H1 (cell line): ENCODE measurements at regions not wholly inside any gene's neighbourhood (a gene's known extent, or its start where the extent isn't known, plus 50 kb on each side); places are given as distances from the start of the nearest gene placed in this dataset.

Experiments
- CTCF ChIA-PET: fragments of 300-600 bp; sonication (Branson Sonifier 250); formaldehyde crosslinking; loops from one replicate; lab custom pipeline; 2021; ENCODE audit not compliant: partially characterized antibody; lab: Charles Lee
- POLR2A ChIA-PET: fragments of 300-600 bp; sonication (Branson Sonifier 250); formaldehyde crosslinking; loops from one replicate; lab custom pipeline; 2021; ENCODE audit warnings: inconsistent platforms; ENCODE audit not compliant: partially characterized antibody; lab: Charles Lee
- DNase-seq, 2 experiments: peaks; one replicate each; pipeline versions ENCODE4 v3.0.0 to v3.0.0-alpha.2; 2010 to 2022; ENCODE audit warnings: low spot score in 2 of 2, low read depth in 1 of 2, mixed read lengths in 1 of 2
- FAIRE-seq: peaks from 2 replicates; lab custom pipeline; 2011; peaks lifted over from hg19 to GRCh38; lab: Jason Lieb, UNC
- H2AFZ ChIP-seq: 2 replicates; pipeline ENCODE4 v1.8.1; 2012; ENCODE audit warnings: low read length, inconsistent platforms
- H2AK5ac ChIP-seq: 2 replicates; pipeline ENCODE4 v1.6.1; 2013; ENCODE audit warnings: low read depth, low read length
- H2BK120ac ChIP-seq: replicated peaks from 2 replicates; pipeline ENCODE3; 2013; ENCODE audit warnings: low read depth, low read length, inconsistent platforms
- H2BK12ac ChIP-seq: 2 replicates; pipeline ENCODE4 v1.6.1; 2013; ENCODE audit warnings: low read depth, low read length
- H2BK15ac ChIP-seq: 2 replicates; pipeline ENCODE4 v1.6.1; 2013; ENCODE audit warnings: low read length
- H2BK20ac ChIP-seq: 2 replicates; pipeline ENCODE4 v1.6.1; 2013; ENCODE audit warnings: low read length
- H2BK5ac ChIP-seq: 2 replicates; pipeline ENCODE4 v1.6.1; 2013; ENCODE audit warnings: low read depth, low read length
- H3K14ac ChIP-seq: 2 replicates; pipeline ENCODE4 v1.6.1; 2013; ENCODE audit warnings: inconsistent platforms; ENCODE audit not compliant: insufficient read length
- H3K18ac ChIP-seq: 2 replicates; pipeline ENCODE4 v1.6.1; 2013; ENCODE audit warnings: low read length; ENCODE audit errors: extremely low read depth
- H3K23ac ChIP-seq: 2 replicates; pipeline ENCODE4 v1.6.1; 2013; ENCODE audit warnings: inconsistent platforms; ENCODE audit not compliant: insufficient read length
- H3K23me2 ChIP-seq: 2 replicates; pipeline ENCODE4 v1.6.1; 2013; ENCODE audit warnings: low read depth, low read length
- H3K27ac ChIP-seq: 2 replicates; pipeline ENCODE4 v1.6.1; 2011; ENCODE audit warnings: low read depth, low read length, inconsistent platforms
- H3K27me3 ChIP-seq, 4 experiments: replicated peaks in 1 of 4; 1 replicate in 1 of 4; 2 replicates in 3 of 4; pipeline versions ENCODE4 v1.6.1 to v1.8.1; 2011 to 2013; ENCODE audit warnings: low read length in 3 of 4, mild to moderate bottlenecking in 3 of 4, inconsistent platforms in 2 of 4, mixed read lengths in 2 of 4, moderate library complexity in 1 of 4; ENCODE audit not compliant: control insufficient read depth in 3 of 4, insufficient read depth in 3 of 4; ENCODE audit errors: extremely low read depth in 1 of 4
- H3K36me3 ChIP-seq, 4 experiments: 2 replicates each; pipeline versions ENCODE4 v1.6.1 to v1.8.1; 2011 to 2013; ENCODE audit warnings: mild to moderate bottlenecking in 4 of 4, low read length in 3 of 4, moderate library complexity in 2 of 4, control low read depth in 1 of 4, inconsistent platforms in 1 of 4; ENCODE audit not compliant: insufficient read depth in 4 of 4, control insufficient read depth in 2 of 4
- H3K4ac ChIP-seq: replicated peaks from 2 replicates; pipeline ENCODE3; 2013; ENCODE audit warnings: low read length, low read depth, mixed read lengths, inconsistent platforms; ENCODE audit not compliant: insufficient read length
- H3K4me1 ChIP-seq, 4 experiments: replicated peaks in 1 of 4; 1 replicate in 1 of 4; 2 replicates in 3 of 4; pipeline versions ENCODE4 v1.6.1 to v1.8.1; 2011 to 2013; ENCODE audit warnings: low read length in 3 of 4, inconsistent platforms in 2 of 4, mixed read lengths in 1 of 4; ENCODE audit not compliant: insufficient read depth in 4 of 4, control insufficient read depth in 3 of 4
- H3K4me2 ChIP-seq, 2 experiments: 2 replicates each; pipeline versions ENCODE4 v1.6.1 to v1.8.1; 2011 to 2013; ENCODE audit warnings: low read depth in 2 of 2, low read length in 2 of 2, control low read depth in 1 of 2, inconsistent platforms in 1 of 2, mild to moderate bottlenecking in 1 of 2; ENCODE audit not compliant: insufficient read depth in 1 of 2
- H3K4me3 ChIP-seq, 4 experiments: fragments of 200-600, 300-600 bp in 1 of 4; sonication (generic), shearing (Covaris generic), sonication (Bioruptor Twin) in 1 of 4; 2 replicates each; pipeline versions ENCODE4 v1.5.1 to v1.8.1; 2011 to 2016; ENCODE audit warnings: low read length in 4 of 4, low read depth in 3 of 4, control low read depth in 2 of 4, inconsistent platforms in 2 of 4, mild to moderate bottlenecking in 2 of 4, mixed read lengths in 1 of 4, moderate library complexity in 1 of 4; ENCODE audit not compliant: insufficient read depth in 2 of 4; ENCODE audit errors: extremely low read depth in 1 of 4
- H3K56ac ChIP-seq: replicated peaks from 2 replicates; pipeline ENCODE3; 2013; ENCODE audit warnings: low read depth, mild to moderate bottlenecking, mixed read lengths, low read length, inconsistent platforms; ENCODE audit not compliant: insufficient read length
- H3K79me1 ChIP-seq: 2 replicates; pipeline ENCODE4 v1.6.1; 2013; ENCODE audit warnings: low read depth, low read length, control low read depth
- H3K79me2 ChIP-seq, 2 experiments: 2 replicates each; pipeline versions ENCODE4 v1.6.1 to v1.8.1; 2012 to 2013; ENCODE audit warnings: low read length in 2 of 2, mild to moderate bottlenecking in 2 of 2, inconsistent platforms in 1 of 2; ENCODE audit not compliant: insufficient read depth in 2 of 2, control insufficient read depth in 1 of 2
- H3K9ac ChIP-seq, 4 experiments: replicated peaks in 1 of 4; 1 replicate in 1 of 4; 2 replicates in 3 of 4; pipeline versions ENCODE4 v1.6.1 to v1.8.1; 2011 to 2013; ENCODE audit warnings: low read depth in 3 of 4, low read length in 3 of 4, control low read depth in 2 of 4, mild to moderate bottlenecking in 2 of 4, moderate library complexity in 2 of 4, inconsistent platforms in 1 of 4; ENCODE audit errors: extremely low read depth in 1 of 4
- H3K9me3 ChIP-seq, 2 experiments: 2 replicates each; pipeline versions ENCODE4 v1.6.1 to v1.8.1; 2012 to 2013; ENCODE audit warnings: mild to moderate bottlenecking in 2 of 2, moderate library complexity in 2 of 2, control low read depth in 1 of 2, inconsistent platforms in 1 of 2, low read depth in 1 of 2, low read length in 1 of 2, mixed read lengths in 1 of 2; ENCODE audit not compliant: insufficient read depth in 2 of 2
- H4K20me1 ChIP-seq, 2 experiments: replicated peaks in 1 of 2; 2 replicates each; pipeline versions ENCODE3 to v1.8.1; 2011 to 2013; ENCODE audit warnings: inconsistent platforms in 2 of 2, low read length in 2 of 2, mild to moderate bottlenecking in 1 of 2; ENCODE audit not compliant: insufficient read depth in 2 of 2, control insufficient read depth in 1 of 2
- H4K5ac ChIP-seq: 2 replicates; pipeline ENCODE4 v1.6.1; 2013; ENCODE audit warnings: low read length, low read depth, mixed read lengths, inconsistent platforms; ENCODE audit not compliant: insufficient read length
- H4K8ac ChIP-seq: 2 replicates; pipeline ENCODE4 v1.8.0; 2013; ENCODE audit warnings: mild to moderate bottlenecking, moderate library complexity, low read length, inconsistent platforms; ENCODE audit not compliant: insufficient read depth; ENCODE audit errors: extremely low read depth
- H4K91ac ChIP-seq: replicated peaks from 2 replicates; pipeline ENCODE3; 2013; ENCODE audit warnings: low read length, mixed read lengths, inconsistent platforms; ENCODE audit not compliant: insufficient read length
- CHD2 ChIP-seq: IDR thresholded peaks from 2 replicates; pipeline ENCODE4 v1.6.1; 2012; ENCODE audit warnings: low read length, improper control_type of control experiment
- CTCF ChIP-seq, 3 experiments: IDR thresholded peaks; 1 replicate in 2 of 3; 2 replicates in 1 of 3; pipeline versions ENCODE4 v1.5.1 to v1.6.1; 2011; ENCODE audit warnings: low read length in 3 of 3, mild to moderate bottlenecking in 3 of 3, inconsistent platforms in 2 of 3, low read depth in 1 of 3, moderate library complexity in 1 of 3; ENCODE audit not compliant: insufficient read depth in 1 of 3; ENCODE audit errors: control extremely low read depth in 1 of 3
- GABPA ChIP-seq: IDR thresholded peaks from 2 replicates; pipeline ENCODE4 v1.6.1; 2011; ENCODE audit warnings: mild to moderate bottlenecking, low read length, moderate library complexity, borderline replicate concordance; ENCODE audit not compliant: insufficient read depth
- HDAC6 ChIP-seq: IDR thresholded peaks from one replicate; pipeline ENCODE4 v1.7.1; 2012; ENCODE audit warnings: low read depth, mild to moderate bottlenecking, inconsistent platforms, low read length, moderate library complexity
- TBP ChIP-seq: IDR thresholded peaks from 2 replicates; pipeline ENCODE4 v1.6.1; 2011; ENCODE audit warnings: low read depth, low read length, improper control_type of control experiment
- USF2 ChIP-seq: IDR thresholded peaks from 2 replicates; pipeline ENCODE4 v1.6.1; 2011; ENCODE audit warnings: low read length, improper control_type of control experiment
- YY1 ChIP-seq: IDR thresholded peaks from 2 replicates; pipeline ENCODE4 v1.6.1; 2011; ENCODE audit warnings: low read depth, mild to moderate bottlenecking, low read length
- WGBS, 2 experiments: shearing (Covaris generic) in 1 of 2; methylation state at CpG; one replicate each; pipeline versions ENCODE4 v1.1.6 to v1.1.7; 2013 to 2015; ENCODE audit warnings: low lambda C conversion rate in 2 of 2, mixed read lengths in 2 of 2, inconsistent platforms in 1 of 2, low coverage in 1 of 2, missing lambda C conversion rate in 1 of 2; ENCODE audit not compliant: insufficient replicate concordance in 2 of 2, insufficient coverage in 1 of 2, insufficient read length in 1 of 2; ENCODE audit errors: extremely low coverage in 1 of 2, missing lambda C conversion rate in 1 of 2; 5-methylcytosine and 5-hydroxymethylcytosine counted together
- TF ChIP-seq, protein P1 (sequence below): IDR thresholded peaks from 2 replicates; pipeline ENCODE4 v1.6.1; 2012; ENCODE audit warnings: low read length, inconsistent platforms

DNA sequence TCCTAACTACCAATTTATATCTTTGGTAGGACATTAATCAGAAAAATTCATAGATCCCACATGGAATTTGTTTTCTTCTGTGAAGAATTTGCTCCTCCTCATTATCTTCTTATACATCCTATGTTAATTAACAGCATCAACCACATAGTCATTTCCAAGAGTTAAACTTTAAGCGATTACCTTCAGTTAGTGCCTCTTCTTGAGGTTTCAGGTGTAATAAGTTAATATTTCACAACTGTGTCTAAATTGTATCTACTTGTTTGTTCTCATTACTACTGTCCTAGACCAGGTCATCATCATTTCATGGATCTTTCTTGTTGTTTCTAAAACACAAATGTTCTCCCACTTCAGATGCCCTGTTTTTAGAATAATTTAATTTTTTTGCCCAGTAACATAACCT is 457.9 kb downstream of the FAT4 start:
- Histone ChIP-seq H3K4me2 (no peak overlapping the region), H4K8ac (no peak overlapping the region), H2BK15ac (no peak overlapping the region), H2BK120ac (no peak overlapping the region), H4K5ac (no peak overlapping the region), H3K9me3 (peaks cover 9 to 15% of the 10 kb centered on the region in 2 experiments), H2AK5ac (no peak overlapping the region), H3K36me3 (no peaks in the 10 kb centered on the region), H3K27me3 (no peaks in the 10 kb centered on the region), H4K20me1 (no peaks in the 10 kb centered on the region), H3K79me1 (no peaks in the 10 kb centered on the region), H2BK5ac (no peak overlapping the region), H2BK20ac (no peak overlapping the region), H3K23me2 (no peaks in the 10 kb centered on the region), H3K4me1 (no peaks in the 10 kb centered on the region), H3K79me2 (no peaks in the 10 kb centered on the region), H3K4ac (no peak overlapping the region), H3K27ac (no peak overlapping the region), H4K91ac (no peak overlapping the region), H3K9ac (no peak overlapping the region), H3K14ac (no peak overlapping the region), H2AFZ (no peak overlapping the region), H3K4me3 (no peak overlapping the region), H3K23ac (no peak overlapping the region), H3K56ac (no peak overlapping the region), H2BK12ac (no peak overlapping the region), H3K18ac (no peak overlapping the region)
- DNase-seq = no peak
- ChIA-PET CTCF (interaction anchor here (1.2 kb wide), 1 partner anchor 10 kb away, joined by 8 read pairs; no protein-coding TSS in a partner anchor), POLR2A (no interaction called here)
- no peak for FAIRE-seq
- 100% methylated on average over 1 of the region's 1 CpG; no CpG with 5 or more reads in 1 of the 2 experiments for WGBS, 2 experiments
- TF ChIP-seq CTCF (IDR thresholded peaks at IDR 0.05; ENCODE audit: control extremely low read depth in 1 of 3, insufficient read depth in 1 of 3, low read depth in 1 of 3, low read length in 3 of 3) (no peak), YY1 (no peak), TBP (no peak), HDAC6 (no peak), USF2 (no peak), GABPA (no peak), CHD2 (no peak)
- TF ChIP-seq, protein P1, sequence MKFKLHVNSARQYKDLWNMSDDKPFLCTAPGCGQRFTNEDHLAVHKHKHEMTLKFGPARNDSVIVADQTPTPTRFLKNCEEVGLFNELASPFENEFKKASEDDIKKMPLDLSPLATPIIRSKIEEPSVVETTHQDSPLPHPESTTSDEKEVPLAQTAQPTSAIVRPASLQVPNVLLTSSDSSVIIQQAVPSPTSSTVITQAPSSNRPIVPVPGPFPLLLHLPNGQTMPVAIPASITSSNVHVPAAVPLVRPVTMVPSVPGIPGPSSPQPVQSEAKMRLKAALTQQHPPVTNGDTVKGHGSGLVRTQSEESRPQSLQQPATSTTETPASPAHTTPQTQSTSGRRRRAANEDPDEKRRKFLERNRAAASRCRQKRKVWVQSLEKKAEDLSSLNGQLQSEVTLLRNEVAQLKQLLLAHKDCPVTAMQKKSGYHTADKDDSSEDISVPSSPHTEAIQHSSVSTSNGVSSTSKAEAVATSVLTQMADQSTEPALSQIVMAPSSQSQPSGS = no peak
